Nucleus accumbens (tissue), 56 donors: ENCODE measurements at regions not wholly inside any gene's neighbourhood (a gene's known extent, or its start where the extent isn't known, plus 50 kb on each side); places are given as distances from the start of the nearest gene placed in this dataset.
"Not testable (repeated sequence)": the region's sequence is repeated elsewhere in the genome, so short reads cannot be mapped to it uniquely, and the experiment has no call there.

Experiments used
- DNase-seq, 56 donors: peaks; one replicate each; lab custom pipeline; 2025; lab: John Stamatoyannopoulos, UW

- DNase-seq = no peak
These were observed 84.6 kb upstream of the DST start for GRCh38 chr6:56727097-56727850.

GRCh38 chr6:56725254-56725653 lies 82.6 kb upstream of the DST start:
- no peak for DNase-seq

GRCh38 chr6:56724455-56724854 lies 81.8 kb upstream of the DST start:
- no peak for DNase-seq

GRCh38 chr6:56720882-56721281 lies 78.2 kb upstream of the DST start:
- no peak for DNase-seq

- not testable (repeated sequence) for DNase-seq
These were observed 77.5 kb upstream of the DST start for GRCh38 chr6:56720202-56720601.

- DNase-seq = not testable (repeated sequence)
These were observed 76.8 kb upstream of the DST start for GRCh38 chr6:56719315-56720058.

GRCh38 chr6:56718236-56718635 lies 75.5 kb upstream of the DST start:
- no peak for DNase-seq

GRCh38 chr6:56716229-56716628 lies 73.5 kb upstream of the DST start:
- no peak for DNase-seq

- no peak for DNase-seq
These were observed 73.1 kb upstream of the DST start for GRCh38 chr6:56715741-56716140.

GRCh38 chr6:56714982-56715456 lies 72.3 kb upstream of the DST start:
- peak in 1 of 56 donors; percentile 26 for DNase-seq

GRCh38 chr6:56714273-56714672 lies 71.6 kb upstream of the DST start:
- DNase-seq = no peak

GRCh38 chr6:56713254-56713672 lies 70.6 kb upstream of the DST start:
- DNase-seq = peak in 2 of 56 donors; percentile 15 to 50

GRCh38 chr6:56710967-56711366 lies 68.3 kb upstream of the DST start:
- no peak for DNase-seq

- no peak for DNase-seq
These were observed 67.0 kb upstream of the DST start for GRCh38 chr6:56709650-56710049.

GRCh38 chr6:56708810-56709597 lies 66.3 kb upstream of the DST start:
- no peak for DNase-seq

GRCh38 chr6:56706981-56707726 lies 64.5 kb upstream of the DST start:
- DNase-seq = peak in 1 of 56 donors; percentile 21

- no peak for DNase-seq
These were observed 56.5 kb upstream of the DST start for GRCh38 chr6:56699066-56699654.

GRCh38 chr6:56695702-56696101 lies 53.0 kb upstream of the DST start:
- DNase-seq = no peak

- no peak for DNase-seq
These were observed 51.3 kb upstream of the DST start for GRCh38 chr6:56694002-56694401.

- peak in 44 of 56 donors; percentile 4 to 88 (median 41) for DNase-seq
These were observed 50.5 kb upstream of the DST start for GRCh38 chr6:56693246-56693607.
